HCEC 1CT (cell line): ENCODE measurements at regions not wholly inside any gene's neighbourhood (a gene's known extent, or its start where the extent isn't known, plus 50 kb on each side); places are given as distances from the start of the nearest gene placed in this dataset.

Experiments used
- DNase-seq: peaks from one replicate; pipeline ENCODE4 v3.0.0-alpha.2; 2017

DNA sequence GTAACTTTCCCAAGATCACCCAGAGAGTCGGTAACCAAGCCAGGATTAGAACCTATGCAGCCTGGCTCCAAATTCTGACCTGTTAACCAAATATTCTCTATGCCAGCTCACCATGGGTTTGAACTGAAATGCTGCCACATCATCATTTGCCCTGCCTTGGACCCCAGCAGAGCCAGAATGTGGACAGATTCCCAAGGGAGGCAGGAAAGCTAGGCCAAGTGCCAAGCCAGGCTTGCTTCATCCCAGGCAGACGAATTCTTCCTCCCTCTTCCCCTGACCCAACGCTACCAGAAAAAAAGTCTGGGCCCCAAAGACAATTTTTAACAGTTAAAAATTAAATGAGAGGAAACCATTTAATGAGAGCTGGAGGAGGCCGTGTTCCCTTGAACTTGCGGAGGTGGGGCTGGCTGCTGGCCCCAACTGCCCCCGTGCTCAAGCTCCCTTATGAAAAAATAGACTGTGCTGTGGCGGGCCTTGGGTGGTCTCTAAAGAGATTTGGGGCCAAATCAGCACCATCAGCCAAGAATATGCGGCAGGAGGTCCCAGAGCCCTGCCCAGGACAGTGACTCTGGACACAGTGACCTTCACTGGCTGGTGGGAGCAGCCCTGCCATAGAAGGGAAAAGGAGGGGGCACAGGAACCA, 184.1 kb upstream of the SYT13 start:
- DNase-seq, result no peak

DNA sequence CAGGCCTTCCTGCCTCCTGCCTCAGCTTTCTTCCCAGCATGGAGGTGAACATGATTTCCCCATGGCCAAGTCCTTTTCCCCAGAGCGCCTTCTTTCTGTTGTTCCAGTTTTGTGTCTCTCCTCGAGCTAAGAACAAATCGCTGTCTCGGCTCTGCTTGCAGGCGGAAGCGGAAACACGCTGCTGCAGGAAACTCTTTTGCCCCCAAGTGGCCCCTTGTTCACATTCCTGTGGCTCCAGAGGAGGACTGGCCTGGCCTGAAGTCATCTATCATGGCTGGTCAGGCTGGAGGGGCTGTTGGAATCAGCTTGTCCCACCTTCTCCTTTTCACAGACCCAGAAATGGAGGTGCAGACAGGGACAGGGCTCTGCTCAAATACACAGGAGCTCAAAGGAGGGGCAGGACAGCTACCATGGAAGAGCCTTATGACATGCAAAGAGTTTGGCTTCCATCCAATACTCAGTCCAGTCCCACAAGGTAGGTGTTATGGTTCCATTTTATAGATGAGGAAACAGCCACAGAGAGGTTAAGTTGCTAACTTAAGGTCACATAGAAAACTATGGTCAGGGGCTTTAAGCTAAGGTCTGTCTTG, 182.2 kb upstream of the SYT13 start:
- no peak for DNase-seq

- no peak for DNase-seq
Observed at GRCh38 chr11:45463541-45463940, 177.4 kb upstream of the SYT13 start.

DNA sequence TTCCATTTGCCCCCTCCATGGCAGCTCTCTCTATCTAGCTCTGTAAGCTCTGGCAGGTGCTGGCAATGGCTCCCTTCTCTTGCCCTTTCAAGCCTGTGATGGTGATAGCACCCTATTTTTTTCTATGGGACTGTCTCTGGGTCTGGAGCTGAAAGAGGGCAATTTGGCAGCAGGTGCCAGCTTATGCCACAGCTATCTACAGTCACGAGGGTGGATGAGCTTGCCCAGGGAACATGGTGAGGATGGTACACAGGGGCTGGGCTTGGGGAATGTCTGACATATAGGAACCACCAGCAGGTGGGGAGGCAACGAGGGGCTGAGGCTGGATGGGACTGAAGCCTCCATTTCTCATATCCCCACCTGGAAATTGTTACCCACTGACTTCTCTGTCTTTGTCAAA, 175.4 kb upstream of the SYT13 start:
- DNase-seq, result no peak

DNA sequence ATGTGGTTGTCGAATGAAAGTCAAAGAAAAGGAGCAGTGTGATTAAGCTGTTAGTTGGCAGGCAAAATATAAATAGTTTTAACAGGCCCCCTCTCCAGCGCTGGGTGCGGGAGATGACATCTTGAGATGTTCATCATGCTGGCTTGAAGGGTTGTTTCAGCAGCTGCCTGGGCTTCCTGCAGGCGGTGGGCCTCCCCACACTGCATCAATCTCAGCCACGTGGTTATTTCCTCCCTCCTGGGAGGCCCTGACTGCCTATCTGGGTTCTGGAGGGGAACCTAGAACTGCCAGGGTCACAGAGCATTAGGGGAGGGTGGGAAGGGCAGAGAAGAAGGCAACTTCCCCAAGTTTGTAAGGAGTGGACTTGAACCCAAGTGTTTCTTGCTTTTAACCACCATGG, 173.3 kb upstream of the SYT13 start:
- no peak for DNase-seq

DNA sequence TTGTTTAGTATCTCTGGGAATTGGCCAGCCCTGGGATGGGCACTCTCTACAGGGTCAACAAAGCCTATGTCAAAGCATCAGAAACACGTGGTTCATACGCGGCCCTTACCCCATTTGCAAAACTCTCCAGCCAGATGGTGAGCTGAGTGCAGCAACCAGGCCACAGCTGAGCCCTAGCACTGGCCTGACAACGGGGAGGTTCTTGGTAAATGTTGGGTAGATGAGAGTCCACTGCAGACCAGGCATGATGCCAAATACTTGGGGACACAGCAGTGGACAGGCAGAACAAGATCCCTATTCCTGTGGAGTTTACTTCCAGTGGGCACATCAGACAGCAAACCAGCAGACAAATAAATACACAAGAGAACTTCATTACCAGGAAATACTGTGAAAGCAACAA, 172.1 kb upstream of the SYT13 start:
- DNase-seq, result no peak

GRCh38 chr11:45457649-45458048, 171.5 kb upstream of the SYT13 start:
- peak; percentile 1 for DNase-seq

DNA sequence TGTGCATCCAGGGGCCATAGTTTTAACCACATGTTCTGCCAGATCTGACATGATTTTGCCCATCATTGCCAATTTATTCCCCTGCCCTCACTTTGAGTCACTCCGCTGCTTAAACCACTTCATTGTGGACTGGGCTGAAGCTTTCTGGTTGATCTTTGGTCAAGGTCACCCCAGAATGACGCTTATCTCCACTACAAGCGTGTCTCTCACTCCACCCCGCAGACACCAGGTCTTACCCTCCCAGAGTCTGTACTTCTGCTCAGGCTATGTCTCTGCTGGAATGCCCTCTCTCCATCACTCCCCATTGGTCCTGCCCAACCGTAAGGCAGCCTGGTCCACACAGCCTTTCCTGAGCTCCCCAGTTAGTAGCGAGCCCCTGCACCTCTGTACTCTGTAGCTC, 170.5 kb upstream of the SYT13 start:
- no peak for DNase-seq

DNA sequence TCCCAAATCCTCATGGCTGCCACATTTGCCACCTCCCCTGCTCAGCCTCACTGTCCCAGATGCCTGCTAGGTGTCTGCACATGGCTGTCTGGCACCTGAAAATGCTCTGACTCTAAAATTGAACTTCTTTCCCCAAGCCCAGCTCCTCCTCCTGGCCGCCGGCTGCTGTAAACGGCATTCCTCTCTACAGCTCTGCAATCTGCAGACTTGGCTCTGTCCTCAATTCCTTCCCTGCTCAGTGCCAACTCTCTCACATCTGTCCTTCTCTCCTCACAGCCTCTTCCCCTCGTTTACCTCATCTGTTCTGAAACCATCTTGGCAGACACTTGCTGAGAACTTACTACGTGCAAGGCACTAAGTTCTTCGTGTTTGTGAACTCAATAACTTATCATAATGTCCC, 169.4 kb upstream of the SYT13 start:
- DNase-seq, result no peak

DNA sequence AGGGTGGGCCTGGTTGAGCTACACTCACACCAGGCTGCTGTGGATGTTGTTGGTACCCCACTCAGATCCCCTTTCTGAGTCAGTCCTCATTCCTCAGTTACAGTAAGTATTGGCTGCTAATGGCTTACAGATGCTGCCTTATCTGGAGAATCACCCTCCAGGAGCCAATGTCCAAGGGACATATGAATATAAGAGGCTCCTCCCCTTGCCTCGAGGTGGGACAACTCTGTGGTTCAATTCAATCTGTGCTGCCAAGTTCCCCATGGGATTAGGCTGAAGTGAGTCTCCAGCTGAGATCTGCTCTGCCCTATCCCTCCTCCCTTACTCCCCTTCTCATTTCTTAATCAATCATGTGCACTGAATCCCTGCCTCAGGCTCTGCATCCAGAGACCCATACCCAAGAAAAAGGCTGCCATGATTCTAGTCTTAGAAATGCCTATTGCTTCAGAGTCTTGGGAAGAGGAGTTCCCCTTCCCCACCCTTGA, 168.8 kb upstream of the SYT13 start:
- no peak for DNase-seq

- DNase-seq, result no peak
Observed at GRCh38 chr11:45453721-45454120, 167.6 kb upstream of the SYT13 start.

- DNase-seq, result no peak
Observed at GRCh38 chr11:45451766-45452440, 165.8 kb upstream of the SYT13 start.

DNA sequence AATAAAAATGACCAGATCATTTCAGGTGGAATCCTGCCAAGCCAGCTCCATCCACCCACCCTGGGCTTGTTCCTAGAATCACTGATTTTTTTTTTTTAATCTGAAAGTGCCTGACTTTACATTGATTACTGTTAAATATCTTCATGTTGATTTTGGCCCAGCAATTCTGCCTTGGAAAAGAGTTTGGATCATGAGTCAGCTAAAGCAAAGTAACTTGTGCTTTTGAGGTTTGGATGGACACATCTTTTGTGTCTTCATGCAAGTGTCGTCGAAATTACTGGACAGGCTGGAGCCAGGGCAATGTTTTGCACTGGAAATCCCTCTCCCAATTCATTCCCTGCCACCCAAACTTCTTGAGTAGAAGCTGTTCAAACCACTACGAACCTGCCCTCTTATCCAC, 164.0 kb upstream of the SYT13 start:
- DNase-seq, result no peak

GRCh38 chr11:45449036-45449601, 163.0 kb upstream of the SYT13 start:
- DNase-seq, result no peak

DNA sequence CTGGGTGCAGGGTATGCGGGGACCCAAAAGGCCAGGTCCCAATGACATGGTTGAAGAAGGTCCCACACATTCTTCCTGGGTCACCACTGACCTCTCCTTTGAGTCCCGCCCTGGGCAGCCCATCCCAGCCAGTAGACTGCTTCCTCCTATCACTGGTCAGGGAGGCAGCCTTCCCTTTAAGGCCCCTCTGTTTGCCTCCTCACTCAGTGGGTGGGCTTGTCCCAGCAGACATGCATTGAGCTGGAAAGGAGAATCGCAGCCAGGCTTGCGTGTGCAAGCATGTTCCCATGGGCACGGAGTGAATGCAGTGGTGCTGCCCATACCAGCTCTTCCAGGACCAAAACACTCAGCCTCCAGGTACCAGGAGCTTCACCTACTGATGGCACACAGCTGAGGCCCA, 162.4 kb upstream of the SYT13 start:
- no peak for DNase-seq

- DNase-seq, result no peak
Observed at GRCh38 chr11:45446998-45447397, 160.9 kb upstream of the SYT13 start.

DNA sequence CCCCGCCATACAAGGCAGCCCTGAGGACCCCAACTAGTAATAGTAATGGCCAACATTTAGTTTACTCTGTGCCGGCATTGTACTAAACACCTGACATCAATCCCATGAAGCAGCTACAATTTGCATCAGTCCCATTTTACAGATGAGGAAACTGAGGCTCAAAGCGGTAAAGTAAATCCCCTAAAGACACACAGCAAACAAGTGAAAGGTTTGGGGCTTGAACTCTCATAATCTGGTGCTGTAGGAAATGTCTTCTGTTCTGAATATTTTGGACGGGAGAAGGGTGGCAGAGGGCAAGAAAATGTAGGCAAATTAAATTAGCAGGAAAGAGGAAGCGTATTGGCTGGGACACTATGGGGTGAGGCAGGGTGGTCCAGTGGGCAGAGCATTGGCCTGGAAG, 160.3 kb upstream of the SYT13 start:
- no peak for DNase-seq

DNA sequence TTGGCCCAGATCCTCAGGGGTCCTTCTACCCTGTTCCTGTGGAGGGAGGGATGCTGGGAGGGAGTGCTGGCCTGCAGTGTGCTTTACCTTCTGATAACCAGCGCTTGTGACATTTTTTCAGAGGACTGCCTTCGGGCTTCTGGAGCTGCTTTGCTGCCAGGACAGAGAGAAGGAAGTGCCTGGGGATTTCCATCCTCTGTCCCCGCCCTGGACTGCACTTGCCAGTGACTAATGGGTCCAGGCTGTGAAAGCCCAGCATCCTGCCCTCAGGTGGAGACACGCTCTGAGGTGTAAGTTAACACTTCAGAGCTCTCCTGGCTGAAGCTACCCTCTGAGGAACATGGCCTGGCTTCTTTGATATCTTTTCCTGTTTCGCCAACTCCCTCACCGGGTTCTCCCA, 158.7 kb upstream of the SYT13 start:
- no peak for DNase-seq

- DNase-seq, result no peak
Observed at GRCh38 chr11:45440111-45440510, 154.0 kb upstream of the SYT13 start.

DNA sequence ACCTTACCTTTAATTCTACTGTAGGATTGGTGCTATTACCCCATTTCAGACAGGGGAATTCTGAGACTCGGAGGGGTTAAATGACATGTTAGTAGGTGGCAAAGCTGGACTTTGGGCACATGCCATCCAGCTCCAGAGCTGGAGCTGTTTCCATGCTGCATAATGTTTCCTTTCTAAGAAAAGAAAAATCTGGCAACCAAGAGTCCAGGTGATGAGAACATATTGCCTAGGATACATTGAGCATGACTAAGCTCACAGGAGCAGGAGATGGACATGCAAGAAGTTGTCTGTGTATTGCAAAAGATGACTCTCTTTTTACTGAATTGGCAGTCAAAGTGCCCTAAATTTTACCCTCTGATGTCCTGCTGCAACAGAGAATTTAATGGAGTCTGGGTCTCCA, 150.8 kb upstream of the SYT13 start:
- DNase-seq, result no peak

DNA sequence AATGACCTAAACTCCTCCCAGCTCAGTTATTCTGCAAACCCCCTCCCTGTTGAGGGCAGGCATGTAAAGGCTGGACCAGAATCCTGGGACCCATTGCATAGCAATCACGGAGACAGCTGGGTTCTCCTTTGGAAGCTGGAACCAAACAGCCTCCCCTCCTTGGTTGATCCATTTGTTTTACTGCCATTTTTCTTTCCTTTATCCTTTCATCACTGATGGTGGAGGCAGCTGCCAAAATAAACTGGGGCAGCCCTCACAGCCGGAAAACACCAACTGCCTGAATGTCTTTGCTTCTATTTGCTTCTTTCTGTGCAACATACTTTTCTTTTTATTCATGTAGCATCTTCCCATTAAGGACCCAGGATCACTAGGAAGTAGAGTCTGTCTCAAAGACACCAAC, 150.0 kb upstream of the SYT13 start:
- DNase-seq, result no peak

DNA sequence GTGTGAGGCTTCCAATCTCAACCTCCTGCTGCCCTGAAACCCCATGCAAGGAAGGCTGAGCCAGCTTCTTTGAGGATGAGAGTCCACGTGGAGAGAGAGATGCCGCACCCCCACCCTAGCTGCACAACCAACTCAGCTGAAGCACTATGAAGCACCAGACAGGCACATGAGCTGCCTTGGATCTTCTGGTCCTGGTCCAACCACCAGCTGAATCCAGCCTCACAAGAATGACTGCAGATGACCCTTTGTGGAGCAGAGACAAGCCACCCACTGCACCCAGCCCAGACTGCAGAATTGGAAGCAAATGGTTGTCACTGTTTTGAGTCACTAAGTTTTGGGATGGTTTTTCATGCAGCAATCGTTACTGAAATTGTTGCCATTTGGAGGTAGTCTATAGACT, 149.6 kb upstream of the SYT13 start:
- no peak for DNase-seq

GRCh38 chr11:45432910-45433309, 146.8 kb upstream of the SYT13 start:
- no peak for DNase-seq

- no peak for DNase-seq
Observed at GRCh38 chr11:45432100-45432499, 146.0 kb upstream of the SYT13 start.
